CD4-positive, alpha-beta T cell treated with Interleukin-17A for 1 hour (primary cell): ENCODE measurements at regions not wholly inside any gene's neighbourhood (a gene's known extent, or its start where the extent isn't known, plus 50 kb on each side); places are given as distances from the start of the nearest gene placed in this dataset.
"Not testable (repeated sequence)": the region's sequence is repeated elsewhere in the genome, so short reads cannot be mapped to it uniquely, and the experiment has no call there.

Experiments used
- DNase-seq: peaks from one replicate; pipeline ENCODE4 v3.0.0-alpha.2; 2020

DNA sequence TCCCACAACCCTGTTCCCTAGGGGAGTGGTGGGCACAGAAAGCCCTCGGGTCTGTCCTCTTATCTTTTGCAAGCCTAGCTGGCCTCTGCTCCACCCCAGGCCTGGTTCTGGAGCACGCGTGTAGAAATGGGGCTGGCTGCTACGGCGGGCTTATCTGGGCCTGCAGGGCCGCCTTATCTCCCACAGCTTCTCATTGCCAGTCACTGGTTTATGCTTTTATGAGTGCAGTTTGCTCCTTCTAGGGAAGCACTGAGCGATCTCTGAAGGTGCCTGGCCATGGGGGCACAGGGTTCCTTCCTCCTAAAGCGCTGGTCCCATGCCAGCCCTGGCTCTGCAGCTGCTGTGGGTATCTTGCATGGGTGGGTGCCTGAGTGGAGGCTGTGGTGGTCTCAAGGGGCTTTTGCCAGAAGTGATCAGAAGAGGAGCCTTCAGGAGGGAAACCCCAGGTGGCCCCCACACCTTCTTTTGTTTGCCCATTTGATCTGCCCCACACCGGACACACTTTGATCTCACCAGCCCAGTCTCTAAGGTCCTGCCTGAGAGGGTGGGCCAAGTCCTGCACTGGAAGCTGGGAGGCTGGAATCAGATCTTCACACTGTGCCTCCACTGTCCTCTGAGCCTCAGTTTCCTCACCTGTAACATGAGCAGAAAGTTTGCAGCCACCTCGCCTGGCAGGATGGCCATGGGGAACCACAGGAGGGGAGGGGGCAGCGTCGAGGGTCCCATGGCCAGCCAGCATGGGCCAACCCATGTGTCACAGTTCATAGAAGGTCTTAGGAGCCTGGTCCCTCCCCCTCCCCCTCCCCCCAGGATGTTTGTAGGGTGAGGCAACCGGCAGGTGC lies 86.6 kb upstream of the FGF3 start:
- no peak for DNase-seq

DNA sequence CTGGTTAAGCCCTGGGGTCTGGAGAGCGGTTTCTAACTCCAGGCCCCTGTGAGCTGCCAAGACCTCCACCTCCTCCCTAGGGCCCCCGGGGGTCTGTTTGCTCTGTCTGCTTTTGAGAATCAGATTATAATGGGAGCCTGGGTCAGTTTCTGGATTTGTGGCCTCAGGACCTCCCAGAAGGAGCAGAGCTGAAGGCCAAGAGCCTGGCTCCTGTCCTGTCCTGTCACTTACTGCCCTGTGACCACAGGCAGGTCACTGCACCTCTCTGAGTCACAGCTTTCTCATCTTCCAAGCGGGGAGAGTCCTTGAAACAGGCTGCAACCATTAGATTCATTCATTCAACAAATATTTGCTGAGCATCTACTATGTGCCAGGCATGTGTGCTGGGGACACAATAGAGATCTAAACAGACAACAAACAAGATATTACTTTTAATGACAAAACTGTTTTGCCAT lies 87.3 kb upstream of the FGF3 start:
- no peak for DNase-seq

DNA sequence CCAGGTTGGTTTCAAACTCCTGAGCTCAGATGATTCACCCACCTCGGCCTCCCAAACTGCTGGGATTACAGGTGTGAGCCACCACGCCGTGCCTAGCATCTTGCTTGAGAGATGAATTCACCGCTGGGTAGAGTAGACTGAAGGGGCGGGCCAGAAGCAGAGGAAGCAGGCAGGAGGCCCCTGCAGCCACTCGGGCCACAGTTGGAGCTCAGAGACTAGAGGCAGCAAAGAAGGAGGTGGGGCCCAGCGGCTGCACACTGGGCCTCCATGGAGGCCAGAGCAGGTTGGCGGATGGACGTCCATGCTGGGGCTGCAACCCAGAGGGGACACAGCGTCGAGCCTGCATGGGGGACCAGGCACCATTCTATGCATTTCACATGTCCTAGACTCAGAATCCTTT lies 88.4 kb upstream of the FGF3 start:
- no peak for DNase-seq

DNA sequence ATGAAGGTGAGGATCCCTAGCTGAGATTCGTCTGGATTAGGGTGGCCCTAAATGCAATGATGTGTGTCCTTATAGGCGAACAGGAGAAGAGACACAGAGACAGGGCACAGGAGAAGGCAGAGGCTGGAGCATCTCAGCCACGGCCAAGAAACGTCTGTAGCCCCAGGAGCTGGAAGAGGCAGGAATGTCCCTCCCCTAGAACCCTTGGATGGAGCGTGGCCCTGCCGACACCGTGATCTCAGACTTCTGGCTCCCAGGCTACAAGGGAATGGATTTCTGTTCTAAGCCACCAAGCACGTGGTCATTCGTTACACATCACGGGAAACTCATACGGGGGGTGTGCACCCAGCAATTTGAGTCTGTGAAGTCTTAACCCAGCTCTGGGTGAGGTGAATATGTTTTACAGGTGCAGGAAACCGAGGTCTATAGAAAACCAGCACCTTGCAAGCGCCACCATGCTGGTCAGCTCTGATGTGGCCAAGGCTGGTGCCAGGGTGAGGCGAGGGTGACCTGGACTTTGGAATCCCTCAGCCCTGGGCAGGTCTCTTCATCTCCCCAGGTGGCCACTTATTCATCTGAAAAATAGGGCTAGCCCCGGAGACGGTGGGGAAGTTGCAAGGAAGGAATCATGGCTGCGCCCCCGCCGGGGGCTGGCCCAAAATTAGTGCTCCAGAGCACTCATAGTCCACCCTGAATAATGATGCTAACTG lies 89.5 kb upstream of the FGF3 start:
- DNase-seq: no peak

GRCh38 chr11:69909561-69910518 lies 90.6 kb upstream of the FGF3 start:
- DNase-seq: no peak

DNA sequence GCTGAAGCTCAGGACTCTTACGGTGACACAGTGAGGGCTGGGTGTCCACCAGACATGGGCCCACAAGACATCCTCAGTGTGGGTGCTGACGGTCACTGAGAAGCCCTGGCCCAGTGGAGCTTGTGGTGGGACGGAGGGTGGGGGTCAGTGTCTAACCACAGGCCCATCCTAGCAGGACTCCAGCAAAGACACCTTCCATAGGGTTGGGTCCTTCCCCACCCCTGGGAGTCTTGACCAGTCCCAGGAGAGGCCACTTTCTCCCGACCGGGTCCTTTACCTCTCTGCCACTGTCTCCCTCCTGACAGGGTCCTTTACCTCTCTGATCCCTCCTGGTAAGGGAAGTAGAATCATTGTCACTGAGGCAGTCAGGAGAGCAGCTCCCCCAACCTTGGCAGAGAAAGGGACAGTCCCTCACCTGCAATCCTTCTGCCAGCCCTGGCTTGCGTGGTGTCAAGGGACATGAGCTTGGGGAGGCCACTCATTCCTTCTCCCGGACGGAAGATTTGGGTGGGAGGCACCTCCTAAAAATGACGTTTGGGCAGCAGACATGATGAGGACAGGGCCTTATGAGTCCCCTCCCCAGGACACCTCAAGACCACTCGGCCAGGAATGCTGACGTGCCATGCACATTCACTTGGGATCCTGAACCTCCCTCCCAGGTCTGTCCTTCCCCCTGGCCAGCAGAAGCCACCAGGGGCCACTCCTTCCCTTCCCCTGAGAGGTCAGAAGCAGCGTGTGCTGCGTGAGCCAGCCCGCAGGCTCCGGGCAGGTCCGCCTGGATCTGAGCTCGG lies 91.5 kb upstream of the FGF3 start:
- DNase-seq: no peak

DNA sequence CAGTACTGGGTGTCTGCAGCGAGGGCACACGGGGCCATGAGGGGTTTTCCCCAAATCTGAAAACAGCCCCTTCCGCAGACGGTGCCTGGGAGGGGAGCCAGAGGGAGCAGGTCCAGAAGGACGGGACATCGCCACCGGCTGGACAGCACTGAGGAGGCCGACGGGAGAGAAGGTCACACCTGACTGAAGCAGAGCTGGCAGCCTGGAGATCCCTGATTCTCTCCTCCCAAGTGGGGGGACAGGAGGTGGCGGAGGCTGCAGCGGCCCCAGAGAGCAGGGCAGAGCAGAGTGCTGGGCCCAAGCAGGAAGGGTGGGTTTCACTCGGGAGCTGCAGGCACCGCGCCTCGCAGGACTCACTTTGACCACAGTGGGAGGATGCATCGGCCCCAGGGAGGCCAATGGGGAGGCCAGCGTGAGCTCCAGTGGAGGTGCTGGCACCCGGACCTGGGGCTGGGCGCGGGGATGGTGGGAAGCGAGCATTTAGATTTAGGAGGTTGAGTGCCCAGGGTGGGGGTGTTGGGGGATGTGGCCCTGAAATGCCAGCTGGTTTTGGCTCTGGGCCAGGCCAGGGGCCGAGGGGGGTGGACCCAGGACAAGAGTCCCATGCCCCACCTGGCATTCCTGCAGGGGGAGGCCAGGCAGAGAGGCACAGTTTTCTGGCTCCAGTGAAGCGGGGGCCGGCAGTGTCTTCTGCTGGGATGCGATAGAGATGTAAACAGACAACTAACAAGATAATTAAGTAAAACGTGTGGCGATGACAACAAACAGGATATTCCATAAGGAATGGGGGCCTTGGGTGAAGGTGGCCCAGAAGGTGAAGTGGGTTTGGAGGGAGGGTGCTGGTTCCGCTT lies 92.3 kb upstream of the FGF3 start:
- no peak for DNase-seq

GRCh38 chr11:69912161-69912910 lies 93.1 kb upstream of the FGF3 start:
- DNase-seq: no peak

- DNase-seq: no peak
Observed at GRCh38 chr11:69912911-69913451, 93.8 kb upstream of the FGF3 start.

GRCh38 chr11:69913591-69914285 lies 94.5 kb upstream of the FGF3 start:
- DNase-seq: no peak

DNA sequence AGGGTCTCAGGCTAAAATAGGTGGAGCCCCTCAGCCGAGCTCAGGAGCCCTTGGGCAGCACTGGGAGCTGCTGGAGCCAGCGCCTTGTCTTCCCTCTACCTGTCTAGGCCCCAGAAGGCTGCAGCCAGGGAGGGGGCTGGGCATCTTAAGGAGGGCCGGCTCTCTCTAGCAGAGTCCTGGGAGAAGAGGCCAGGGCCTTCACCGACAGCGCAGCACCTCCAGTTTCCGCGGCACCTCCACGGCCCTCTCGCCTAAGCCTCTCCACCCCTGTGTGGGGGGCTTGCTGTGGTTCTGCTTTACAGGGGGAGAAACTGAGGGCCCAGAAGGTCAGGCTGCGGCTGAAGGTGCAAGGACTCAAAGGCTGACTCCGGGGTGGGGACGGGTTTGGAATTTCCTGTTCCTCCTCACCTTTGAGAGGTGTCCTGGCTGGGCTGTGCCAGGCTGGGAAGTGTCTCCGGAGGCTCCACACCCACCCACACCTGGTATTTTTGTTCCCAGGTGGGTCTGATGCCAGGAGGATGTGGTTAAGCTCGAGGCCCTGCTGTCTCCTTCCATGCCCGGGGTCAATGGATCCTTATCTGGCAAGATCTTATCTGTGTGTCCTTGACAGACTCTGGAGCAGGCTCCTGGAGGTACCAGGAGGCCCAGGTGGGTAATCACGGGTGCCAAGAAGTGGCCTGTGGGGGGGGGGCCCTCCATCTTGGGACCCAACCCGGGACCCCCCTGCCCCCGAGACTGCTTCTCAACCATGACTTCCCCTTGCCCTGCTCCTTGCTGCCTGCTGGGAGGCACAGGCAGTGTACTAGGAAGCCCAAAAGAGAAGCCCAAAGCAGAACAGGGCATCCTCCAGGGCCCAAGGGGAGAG lies 95.3 kb upstream of the FGF3 start:
- DNase-seq: no peak

- DNase-seq: no peak
Observed at GRCh38 chr11:69915151-69915500, 95.9 kb upstream of the FGF3 start.

DNA sequence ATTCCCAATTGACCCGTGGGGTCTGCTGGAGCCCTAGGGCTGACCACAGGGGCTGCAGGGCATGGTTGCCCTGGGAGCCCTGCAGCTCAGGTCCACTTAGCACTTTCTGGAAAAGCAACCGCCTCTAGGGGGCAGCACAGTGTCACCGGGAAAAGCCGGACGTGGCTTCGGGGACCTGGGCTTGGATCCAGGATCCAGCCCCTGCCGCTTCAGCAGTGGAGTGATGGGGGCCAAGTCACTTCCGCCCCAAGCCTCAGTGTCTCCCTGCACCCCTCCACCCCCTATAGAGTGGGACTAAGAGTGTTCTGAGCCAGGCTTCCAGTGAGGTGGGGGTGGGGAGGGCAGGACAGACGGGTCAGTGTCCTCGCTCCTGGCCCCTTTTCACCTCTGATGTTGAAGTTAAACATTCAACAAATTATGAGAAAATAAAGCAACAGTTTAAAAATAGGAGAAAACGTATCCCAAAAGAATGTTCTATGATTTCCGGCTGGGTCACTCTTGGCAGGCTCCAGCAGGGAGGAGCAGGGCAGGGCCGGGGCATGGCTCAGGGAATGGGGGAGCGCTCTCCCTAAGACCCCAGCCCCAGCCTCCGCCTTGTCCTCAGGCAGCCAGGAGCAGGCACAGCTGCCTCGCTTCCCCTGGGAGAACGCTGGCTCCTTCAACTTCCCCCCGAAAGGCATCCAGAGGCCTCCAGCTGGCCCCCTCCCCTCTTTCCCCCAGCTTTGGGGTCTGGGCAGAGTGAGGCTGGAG lies 96.5 kb upstream of the FGF3 start:
- DNase-seq: peak; percentile 24

GRCh38 chr11:69916251-69916649 lies 97.0 kb upstream of the FGF3 start:
- not testable (repeated sequence) for DNase-seq

- no peak for DNase-seq
Observed at GRCh38 chr11:69916806-69917387, 97.7 kb upstream of the FGF3 start.

DNA sequence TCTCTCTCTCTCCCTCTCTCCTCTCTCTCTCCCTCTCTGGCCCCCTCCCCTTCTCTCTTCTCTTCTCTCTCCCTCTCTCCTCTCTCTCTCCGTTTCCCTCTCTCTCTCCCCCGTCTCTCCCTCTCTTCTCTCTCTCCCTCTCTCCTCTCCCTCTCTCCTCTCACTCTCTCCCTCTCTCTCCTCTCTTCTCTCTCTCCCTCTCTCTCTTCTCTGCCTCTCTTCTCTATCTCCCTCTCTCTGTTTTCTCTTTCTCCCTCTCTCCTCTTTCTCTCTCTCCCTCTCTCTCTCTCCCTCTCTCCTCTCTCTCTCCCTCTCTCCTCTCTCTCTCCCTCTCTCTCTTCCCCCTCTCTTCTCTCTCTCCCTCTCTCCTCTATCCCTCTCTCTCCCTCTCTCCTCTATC lies 98.3 kb upstream of the FGF3 start:
- no peak for DNase-seq

GRCh38 chr11:69918231-69918937 lies 99.2 kb upstream of the FGF3 start:
- DNase-seq: no peak
